Aorta (tissue), 5 donors: ENCODE measurements at regions not wholly inside any gene's neighbourhood (a gene's known extent, or its start where the extent isn't known, plus 50 kb on each side); places are given as distances from the start of the nearest gene placed in this dataset.

Source experiments
- ATAC-seq: fragments of 200-7000 bp; cut with Tn5 transposase; one replicate; pipeline ENCODE4 v1.9.1; 2022; ENCODE audit warnings: moderate library complexity; ENCODE audit not compliant: low FRiP score
- DNase-seq, 2 donors: peaks; one replicate each; pipeline ENCODE4 v3.0.0-alpha.2; 2020
- H3K27ac ChIP-seq, 2 donors: one replicate each; pipeline ENCODE4 v1.5.1; 2013; ENCODE audit warnings: low read length in 2 of 2, mild to moderate bottlenecking in 2 of 2, moderate library complexity in 2 of 2, control low read depth in 1 of 2, inconsistent platforms in 1 of 2, low read depth in 1 of 2
- H3K27me3 ChIP-seq, 2 donors: one replicate each; pipeline ENCODE4 v1.6.1; 2013; ENCODE audit warnings: control low read depth in 1 of 2, low read length in 1 of 2, mild to moderate bottlenecking in 1 of 2, moderate library complexity in 1 of 2; ENCODE audit not compliant: insufficient read depth in 2 of 2, control insufficient read depth in 1 of 2
- H3K36me3 ChIP-seq, 2 donors: one replicate each; pipeline ENCODE4 v1.6.1; 2013; ENCODE audit warnings: control low read depth in 1 of 2, low read length in 1 of 2, mild to moderate bottlenecking in 1 of 2; ENCODE audit not compliant: insufficient read depth in 2 of 2, control insufficient read depth in 1 of 2
- H3K4me1 ChIP-seq, 2 donors: one replicate each; pipeline ENCODE4 v1.6.1; 2013; ENCODE audit warnings: low read length in 2 of 2, control low read depth in 1 of 2, mild to moderate bottlenecking in 1 of 2, moderate library complexity in 1 of 2; ENCODE audit not compliant: insufficient read depth in 2 of 2, control insufficient read depth in 1 of 2
- H3K4me3 ChIP-seq, 2 donors: one replicate each; pipeline ENCODE4 v1.5.1; 2013; ENCODE audit warnings: low read length in 2 of 2, control low read depth in 1 of 2, mild to moderate bottlenecking in 1 of 2
- H3K9me3 ChIP-seq: one replicate; pipeline ENCODE4 v1.6.1; 2013; ENCODE audit warnings: mild to moderate bottlenecking, low read length; ENCODE audit not compliant: control insufficient read depth
- WGBS, 2 donors: extraction: QIAGEN DNeasy Blood & Tissue Kit; methylation state at CpG; one replicate each; pipeline ENCODE4 v1.1.7; 2013; 5-methylcytosine and 5-hydroxymethylcytosine counted together
- intact Hi-C, 2 donors: fragments of 100-400 bp; cut with DNase I; formaldehyde crosslinking; loops; one replicate each; pipeline versions ENCODE4 v1.14.2 to v1.15.0; 2022
- donor health status: healthy with polysubstance abuse.
- donor health status: Bipolar disorder and iron deficiency.
- donor health status: DM: no; HTN: no; CAD: no.
- donor health status: DM: no; HTN: no; CAD: no.
- donor health status: DM: yes; HTN: yes; CAD: no.

DNA sequence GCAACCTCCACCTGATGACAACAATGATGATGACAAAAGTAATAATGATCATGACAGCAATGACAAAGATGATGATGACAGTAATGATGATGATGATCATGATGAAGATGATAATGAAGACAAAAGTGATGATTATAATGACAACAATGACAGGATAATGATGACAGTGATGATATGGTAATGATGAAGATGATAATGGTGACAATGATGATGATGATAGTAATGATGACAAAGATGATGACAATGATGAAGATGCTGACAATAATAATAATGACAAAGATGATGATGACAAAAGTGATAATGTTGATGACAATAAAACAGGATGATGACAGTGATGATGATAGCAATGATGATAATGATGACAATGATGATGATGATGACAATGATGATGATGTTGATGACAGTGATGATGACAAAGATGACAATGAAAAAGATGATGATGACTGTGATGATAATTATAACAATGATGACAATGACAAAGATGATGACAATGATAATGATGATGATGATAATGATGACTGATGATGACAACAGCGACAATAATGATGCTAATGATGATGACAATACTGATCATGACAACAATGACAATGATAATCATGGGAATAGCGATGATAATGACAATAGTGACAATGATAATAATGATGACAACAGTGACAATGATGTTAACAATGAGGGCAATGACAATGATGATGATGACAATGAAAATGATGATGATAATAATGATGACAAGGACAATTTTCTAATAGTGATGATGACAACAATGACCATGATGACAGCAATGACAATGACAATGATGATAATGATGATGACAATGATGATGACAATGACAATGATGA is 1106.5 kb upstream of the AUTS2 start:
- Histone ChIP-seq H3K9me3 (peaks cover 2% of the 10 kb centered on the region), H3K4me1 (no peaks in the 10 kb centered on the region), H3K27me3 (no peaks in the 10 kb centered on the region), H3K27ac (no peak overlapping the region), H3K4me3 (no peak overlapping the region), H3K36me3 (no peaks in the 10 kb centered on the region)
- 82 to 86% methylated on average over 2 of the region's 2 CpGs for WGBS, 2 donors
- DNase-seq, result no peak
- ATAC-seq, result no peak
- intact Hi-C loops, result no loop called here

DNA sequence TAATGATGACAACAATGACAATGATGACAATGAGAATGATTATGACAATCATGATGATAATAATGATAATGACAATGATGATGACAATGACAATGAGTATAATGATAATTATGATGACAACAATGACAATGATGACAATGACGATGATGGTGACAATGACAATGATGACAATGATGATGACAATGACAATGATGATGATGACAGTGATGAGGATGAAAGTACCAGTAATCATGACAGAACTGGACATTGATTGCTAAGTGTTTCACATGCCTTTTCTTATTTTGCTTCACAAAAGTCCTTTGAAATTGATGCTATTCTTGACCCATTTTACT is 1106.0 kb upstream of the AUTS2 start:
- Histone ChIP-seq H3K4me1 (no peaks in the 10 kb centered on the region), H3K27ac (no peak overlapping the region), H3K27me3 (no peaks in the 10 kb centered on the region), H3K9me3 (peaks cover 2% of the 10 kb centered on the region), H3K36me3 (no peaks in the 10 kb centered on the region), H3K4me3 (no peak overlapping the region)
- 94 to 100% methylated on average over 1 of the region's 1 CpG for WGBS, 2 donors
- DNase-seq (no peak), ATAC-seq (no peak)
- intact Hi-C loops, result no loop called here

DNA sequence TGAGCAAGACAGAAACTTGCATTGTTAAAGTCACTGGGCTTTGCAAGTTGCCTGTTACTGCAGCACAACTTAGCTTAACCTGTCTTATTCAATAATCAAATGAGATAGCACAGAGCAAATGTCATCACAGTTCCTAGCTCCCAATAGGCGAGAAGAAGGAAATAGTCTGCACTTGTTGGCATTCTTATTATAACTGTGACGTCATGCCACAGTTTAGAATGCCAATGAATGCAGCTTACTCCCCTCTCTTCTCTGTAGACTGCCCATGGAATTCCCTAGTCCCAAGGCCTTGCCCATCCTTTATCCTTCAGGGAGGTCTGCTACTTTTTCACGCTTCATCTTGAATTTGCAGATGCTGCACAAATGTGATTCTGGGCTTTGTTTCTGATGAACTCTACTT is 1094.9 kb upstream of the AUTS2 start:
- H3K4me1 ChIP-seq, result no peaks in the 10 kb centered on the region
- intact Hi-C loops, result no loop called here
- H3K4me3 ChIP-seq, result no peak overlapping the region
- DNase-seq, result no peak
- H3K27me3 ChIP-seq, result no peaks in the 10 kb centered on the region
- H3K9me3 ChIP-seq, result peaks cover 1% of the 10 kb centered on the region
- ATAC-seq, result no peak
- H3K36me3 ChIP-seq, result no peaks in the 10 kb centered on the region
- 80 to 81% methylated on average over 3 of the region's 3 CpGs for WGBS, 2 donors
- no peak overlapping the region for H3K27ac ChIP-seq

DNA sequence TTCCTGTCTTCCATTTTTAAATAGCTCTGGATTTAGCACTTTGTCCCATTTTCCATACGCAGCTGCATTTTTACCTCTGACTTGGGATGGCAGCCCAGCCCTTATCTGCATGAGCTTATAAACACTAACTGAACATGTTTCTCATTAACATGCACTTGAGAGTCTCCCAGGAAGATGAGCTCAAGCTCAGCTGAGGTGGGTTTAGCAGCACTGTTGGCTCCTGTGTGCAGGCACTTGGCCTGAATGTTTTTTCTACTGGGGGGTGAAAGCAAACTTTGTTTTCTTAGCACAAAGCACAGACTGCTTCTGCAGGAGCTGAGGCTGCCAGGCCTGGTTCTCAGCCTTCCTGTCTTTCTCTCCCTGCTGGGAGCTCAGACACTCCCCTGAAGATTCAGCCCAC is 1093.6 kb upstream of the AUTS2 start:
- DNase-seq, result no peak
- Histone ChIP-seq H3K27me3 (no peaks in the 10 kb centered on the region), H3K4me1 (no peaks in the 10 kb centered on the region), H3K9me3 (peaks cover 11% of the 10 kb centered on the region), H3K4me3 (no peak overlapping the region), H3K27ac (no peak overlapping the region), H3K36me3 (no peaks in the 10 kb centered on the region)
- intact Hi-C loops, result no loop called here
- no peak for ATAC-seq
- 24 to 36% methylated on average over 1 of the region's 1 CpG for WGBS, 2 donors

DNA sequence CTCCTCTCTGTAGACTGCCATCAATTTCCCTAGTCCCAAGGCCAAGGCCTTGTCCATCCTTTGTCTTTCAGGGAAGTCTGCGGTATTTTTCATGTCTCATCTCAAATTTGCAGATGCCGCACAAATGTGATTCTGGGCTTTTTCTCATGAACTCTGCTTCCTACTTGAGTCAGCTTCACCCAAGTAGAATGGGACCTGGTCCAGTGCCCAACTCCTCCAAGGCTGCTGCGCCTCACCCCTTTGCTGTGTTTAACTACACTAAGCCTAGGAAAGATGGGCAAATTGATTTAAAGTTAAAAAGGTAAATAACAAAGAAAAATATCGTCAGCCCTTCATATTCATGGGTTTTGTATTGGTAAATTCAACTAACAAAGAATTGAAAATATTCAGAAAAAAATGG is 1092.6 kb upstream of the AUTS2 start:
- Histone ChIP-seq H3K36me3 (no peaks in the 10 kb centered on the region), H3K27me3 (no peaks in the 10 kb centered on the region), H3K9me3 (peaks cover 15% of the 10 kb centered on the region), H3K4me3 (no peak overlapping the region), H3K4me1 (no peaks in the 10 kb centered on the region), H3K27ac (no peak overlapping the region)
- ATAC-seq (no peak), DNase-seq (no peak)
- intact Hi-C loops, result no loop called here
- 90 to 91% methylated on average over 4 of the region's 4 CpGs for WGBS, 2 donors

DNA sequence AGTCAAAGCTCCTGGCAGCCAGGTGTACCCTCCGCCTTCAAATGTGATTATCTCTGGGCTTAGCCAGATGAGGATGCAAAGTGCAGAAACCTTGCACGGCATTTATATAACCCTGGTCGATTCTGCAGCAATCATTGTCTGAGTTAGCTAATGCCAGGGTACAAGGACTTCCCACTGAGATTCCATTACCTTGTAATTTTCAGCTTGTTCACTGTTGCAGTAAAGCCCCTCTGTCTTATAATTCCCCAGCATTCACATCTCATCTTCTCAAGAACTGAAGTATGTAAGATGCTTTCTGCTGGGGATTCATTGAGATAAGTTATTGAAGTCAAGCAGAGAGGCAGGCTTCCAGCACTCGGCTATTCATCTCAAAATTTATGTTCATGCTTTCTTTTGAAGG is 1090.6 kb upstream of the AUTS2 start:
- Histone ChIP-seq H3K27me3 (no peaks in the 10 kb centered on the region), H3K9me3 (peaks cover 15% of the 10 kb centered on the region), H3K27ac (no peak overlapping the region), H3K4me3 (no peak overlapping the region), H3K36me3 (no peaks in the 10 kb centered on the region), H3K4me1 (no peaks in the 10 kb centered on the region)
- intact Hi-C loops, result no loop called here
- ATAC-seq (no peak), DNase-seq (no peak)
- 78 to 80% methylated on average over 4 of the region's 4 CpGs for WGBS, 2 donors

DNA sequence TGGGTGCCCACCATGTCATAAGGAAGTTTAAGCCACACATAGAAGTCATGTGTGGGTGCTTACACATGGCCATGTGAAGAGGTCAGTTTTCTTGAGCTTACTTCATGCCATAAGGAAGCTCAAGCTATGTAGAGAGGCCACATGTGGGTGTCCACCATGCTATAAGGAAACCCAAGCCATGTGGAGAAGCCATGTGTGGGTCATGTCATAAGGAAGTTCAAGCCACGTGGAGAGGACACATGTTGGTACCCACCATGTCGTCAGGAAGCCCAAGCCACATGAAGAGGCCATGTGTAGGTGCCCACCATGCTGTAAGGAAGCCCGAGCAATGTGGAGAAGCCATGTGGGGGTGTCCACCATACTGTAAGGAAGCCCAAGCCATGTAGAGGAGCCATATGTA is 1089.2 kb upstream of the AUTS2 start:
- Histone ChIP-seq H3K27me3 (no peaks in the 10 kb centered on the region), H3K4me1 (no peaks in the 10 kb centered on the region), H3K36me3 (no peaks in the 10 kb centered on the region), H3K4me3 (no peak overlapping the region), H3K9me3 (peaks cover 15% of the 10 kb centered on the region), H3K27ac (no peak overlapping the region)
- DNase-seq, result no peak
- ATAC-seq, result no peak
- WGBS, 2 donors, result 89 to 90% methylated on average over 3 of the region's 3 CpGs
- intact Hi-C loops, result no loop called here

DNA sequence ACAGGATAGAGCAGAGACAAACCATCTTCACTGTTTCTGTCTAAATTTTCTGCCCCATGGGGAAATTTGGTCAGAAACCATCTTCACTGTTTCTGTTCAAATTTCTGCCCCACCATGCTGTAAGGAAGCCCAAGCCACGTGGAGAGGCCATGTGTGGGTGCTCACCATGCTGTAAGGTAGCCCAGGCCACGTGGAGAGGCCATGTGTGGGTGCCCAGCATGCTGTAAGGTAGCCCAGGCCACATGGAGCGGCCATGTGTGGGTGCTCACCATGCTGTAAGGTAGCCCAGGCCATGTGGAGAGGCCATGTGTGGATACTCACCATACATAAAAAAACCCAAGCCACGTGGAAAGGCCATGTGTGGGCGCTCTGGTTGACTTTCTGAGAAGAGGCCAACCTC is 1088.7 kb upstream of the AUTS2 start:
- intact Hi-C loops, result no loop called here
- Histone ChIP-seq H3K9me3 (peaks cover 15% of the 10 kb centered on the region), H3K4me1 (no peaks in the 10 kb centered on the region), H3K4me3 (no peak overlapping the region), H3K27ac (no peak overlapping the region), H3K36me3 (no peaks in the 10 kb centered on the region), H3K27me3 (no peaks in the 10 kb centered on the region)
- DNase-seq, result no peak
- WGBS, 2 donors, result 66 to 75% methylated on average over 5 of the region's 5 CpGs
- ATAC-seq, result no peak

DNA sequence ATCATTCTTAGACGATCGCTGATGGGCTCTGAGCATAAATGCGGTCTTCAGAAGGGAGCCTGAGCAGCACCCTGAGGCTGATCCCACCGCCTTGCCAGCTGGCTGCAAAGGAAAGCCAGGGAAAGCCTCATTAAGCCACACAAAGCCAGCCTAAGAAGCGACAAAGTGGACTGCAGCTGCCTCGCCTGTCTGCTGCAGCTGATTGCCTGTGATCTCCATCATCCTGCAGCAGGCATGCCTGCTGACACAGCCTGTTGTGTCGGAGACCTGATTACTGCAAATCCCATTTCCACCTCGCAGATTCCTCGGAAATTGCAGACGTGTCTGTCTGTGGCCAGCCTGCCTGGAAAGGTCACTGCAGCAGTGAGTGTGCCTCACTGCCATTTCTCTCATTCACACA is 1087.0 kb upstream of the AUTS2 start:
- WGBS, 2 donors, result 26 to 32% methylated on average over 10 of the region's 10 CpGs
- Histone ChIP-seq H3K27ac (no peak overlapping the region), H3K9me3 (peaks cover 15% of the 10 kb centered on the region), H3K4me3 (no peak overlapping the region), H3K36me3 (no peaks in the 10 kb centered on the region), H3K27me3 (no peaks in the 10 kb centered on the region), H3K4me1 (no peaks in the 10 kb centered on the region)
- intact Hi-C loops, result no loop called here
- DNase-seq (no peak), ATAC-seq (no peak)
